ENCODE measurements at regions not wholly inside any gene's neighbourhood (a gene's known extent, or its start where the extent isn't known, plus 50 kb on each side); places are given as distances from the start of the nearest gene placed in this dataset.

DNA sequence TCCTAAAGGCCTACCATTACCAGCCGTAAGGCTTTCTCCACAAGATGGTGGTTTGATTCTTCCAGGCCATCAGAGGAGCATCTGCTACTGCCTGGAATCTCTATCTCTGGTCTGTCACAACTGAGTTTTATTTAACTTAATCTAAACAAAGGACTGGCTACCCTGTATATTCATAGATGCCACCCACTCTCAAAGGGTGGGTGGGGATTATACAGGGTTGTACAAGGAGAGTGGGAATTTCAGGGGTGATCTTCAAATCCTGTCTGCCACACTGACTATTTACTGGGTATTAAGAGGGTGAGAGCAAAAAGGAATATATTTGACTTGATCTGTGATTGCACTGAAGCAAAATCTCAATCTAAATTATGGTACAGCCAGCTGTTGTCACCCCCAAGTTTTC lies 253.3 kb downstream of the MBNL1 start:
- H3K4me3 ChIP-seq (ENCODE audit: insufficient read depth, low read length), result no peak overlapping the region
- no peaks in the 10 kb centered on the region for H3K9me3 ChIP-seq (ENCODE audit: low read depth, low read length)
- no peaks in the 10 kb centered on the region for H4K20me1 ChIP-seq (ENCODE audit: insufficient read depth, low read length)
- H3K4me1 ChIP-seq (ENCODE audit: insufficient read depth, low read length), result no peaks in the 10 kb centered on the region
- H3K4me2 ChIP-seq (ENCODE audit: insufficient read depth, low read length), result no peak overlapping the region
- H3K79me2 ChIP-seq (ENCODE audit: insufficient read depth, low read length), result no peaks in the 10 kb centered on the region
- no peaks in the 10 kb centered on the region for H3K27me3 ChIP-seq (ENCODE audit: insufficient read depth, low read length)
- no peak overlapping the region for H3K27ac ChIP-seq (ENCODE audit: low read depth, low read length)
- no peaks in the 10 kb centered on the region for H3K36me3 ChIP-seq (ENCODE audit: insufficient read depth, low read length)
- H2AFZ ChIP-seq (ENCODE audit: low read length), result no peak overlapping the region
- DNase-seq (ENCODE audit: insufficient read length, low spot score, missing footprints), result no peak
- TF ChIP-seq, protein P1, sequence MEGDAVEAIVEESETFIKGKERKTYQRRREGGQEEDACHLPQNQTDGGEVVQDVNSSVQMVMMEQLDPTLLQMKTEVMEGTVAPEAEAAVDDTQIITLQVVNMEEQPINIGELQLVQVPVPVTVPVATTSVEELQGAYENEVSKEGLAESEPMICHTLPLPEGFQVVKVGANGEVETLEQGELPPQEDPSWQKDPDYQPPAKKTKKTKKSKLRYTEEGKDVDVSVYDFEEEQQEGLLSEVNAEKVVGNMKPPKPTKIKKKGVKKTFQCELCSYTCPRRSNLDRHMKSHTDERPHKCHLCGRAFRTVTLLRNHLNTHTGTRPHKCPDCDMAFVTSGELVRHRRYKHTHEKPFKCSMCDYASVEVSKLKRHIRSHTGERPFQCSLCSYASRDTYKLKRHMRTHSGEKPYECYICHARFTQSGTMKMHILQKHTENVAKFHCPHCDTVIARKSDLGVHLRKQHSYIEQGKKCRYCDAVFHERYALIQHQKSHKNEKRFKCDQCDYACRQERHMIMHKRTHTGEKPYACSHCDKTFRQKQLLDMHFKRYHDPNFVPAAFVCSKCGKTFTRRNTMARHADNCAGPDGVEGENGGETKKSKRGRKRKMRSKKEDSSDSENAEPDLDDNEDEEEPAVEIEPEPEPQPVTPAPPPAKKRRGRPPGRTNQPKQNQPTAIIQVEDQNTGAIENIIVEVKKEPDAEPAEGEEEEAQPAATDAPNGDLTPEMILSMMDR (IDR thresholded peaks at IDR 0.05; ENCODE audit: extremely low read depth, low read depth, low read length), result no peak

DNA sequence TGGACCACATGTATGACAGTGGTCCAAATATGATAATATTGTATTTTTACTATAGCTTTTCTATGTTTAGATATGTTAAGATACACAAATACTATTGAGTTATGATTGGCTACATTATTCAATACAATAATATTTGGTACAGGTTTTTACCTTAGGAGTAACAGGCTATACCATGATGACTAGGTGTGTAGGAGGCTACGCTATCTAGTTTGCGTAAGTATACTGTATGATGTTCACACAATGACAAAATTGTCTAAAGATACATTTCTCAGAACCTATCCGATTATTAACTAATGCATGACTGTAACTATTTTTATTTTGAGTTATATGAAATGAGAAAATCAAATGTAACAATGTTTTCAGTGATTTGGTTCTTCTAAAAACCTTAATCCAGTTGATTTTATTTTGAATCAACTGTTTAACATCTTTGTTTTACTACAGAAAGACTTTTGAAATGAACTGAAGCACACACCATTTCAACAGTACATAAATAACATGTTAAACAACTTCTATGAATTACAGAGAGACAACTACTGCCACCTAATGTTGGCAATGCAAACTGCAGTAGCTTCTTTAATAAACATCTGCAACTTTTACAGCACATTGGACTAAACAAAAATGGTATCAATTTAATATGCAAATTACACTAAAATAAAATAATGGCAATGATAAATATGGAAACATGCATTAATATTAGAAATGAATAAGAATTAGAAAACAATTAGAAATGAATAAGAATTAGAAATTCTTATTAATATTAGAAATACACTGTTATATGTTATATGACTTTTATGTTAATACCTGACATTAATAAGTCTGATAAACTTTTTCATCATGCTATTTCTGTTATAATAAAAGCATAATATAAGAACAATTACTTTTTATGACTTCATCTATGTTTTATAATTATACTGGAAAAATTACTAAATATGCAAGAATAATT lies 255.7 kb downstream of the MBNL1 start:
- H3K4me2 ChIP-seq (ENCODE audit: insufficient read depth, low read length), result no peak overlapping the region
- no peaks in the 10 kb centered on the region for H3K27me3 ChIP-seq (ENCODE audit: insufficient read depth, low read length)
- no peaks in the 10 kb centered on the region for H3K36me3 ChIP-seq (ENCODE audit: insufficient read depth, low read length)
- no peaks in the 10 kb centered on the region for H3K4me1 ChIP-seq (ENCODE audit: insufficient read depth, low read length)
- no peaks in the 10 kb centered on the region for H3K79me2 ChIP-seq (ENCODE audit: insufficient read depth, low read length)
- DNase-seq (ENCODE audit: insufficient read length, low spot score, missing footprints), result no peak
- H3K4me3 ChIP-seq (ENCODE audit: insufficient read depth, low read length), result no peak overlapping the region
- no peaks in the 10 kb centered on the region for H3K9me3 ChIP-seq (ENCODE audit: low read depth, low read length)
- TF ChIP-seq, protein P1 (IDR thresholded peaks at IDR 0.05; ENCODE audit: extremely low read depth, low read depth, low read length), result peak; percentile 90
- no peaks in the 10 kb centered on the region for H4K20me1 ChIP-seq (ENCODE audit: insufficient read depth, low read length)
- no peak overlapping the region for H2AFZ ChIP-seq (ENCODE audit: low read length)
- no peak overlapping the region for H3K27ac ChIP-seq (ENCODE audit: low read depth, low read length)

DNA sequence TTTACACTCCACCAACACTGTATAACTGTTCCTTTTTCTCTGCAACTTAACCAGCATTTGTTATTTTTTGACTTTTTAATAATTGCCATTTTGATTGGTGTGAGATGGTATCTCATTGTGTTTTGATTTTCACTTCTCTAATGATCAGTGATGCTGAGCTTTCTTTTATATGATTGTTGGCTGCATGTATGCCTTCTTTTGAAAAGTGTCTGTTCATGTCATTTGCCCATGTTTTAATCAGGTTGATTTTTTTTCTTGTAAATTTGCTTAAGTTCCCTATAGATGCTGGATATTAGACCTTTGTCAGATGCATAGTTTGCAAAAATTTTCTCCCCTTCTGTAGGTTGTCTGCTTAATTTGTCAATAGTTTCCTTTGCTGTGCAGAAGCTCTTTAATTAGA lies 263.0 kb downstream of the MBNL1 start:
- H4K20me1 ChIP-seq (ENCODE audit: insufficient read depth, low read length), result no peaks in the 10 kb centered on the region
- TF ChIP-seq, protein P1 (IDR thresholded peaks at IDR 0.05; ENCODE audit: extremely low read depth, low read depth, low read length), result no peak
- H3K4me1 ChIP-seq (ENCODE audit: insufficient read depth, low read length), result no peaks in the 10 kb centered on the region
- no peak overlapping the region for H2AFZ ChIP-seq (ENCODE audit: low read length)
- H3K79me2 ChIP-seq (ENCODE audit: insufficient read depth, low read length), result no peaks in the 10 kb centered on the region
- no peak overlapping the region for H3K4me3 ChIP-seq (ENCODE audit: insufficient read depth, low read length)
- no peaks in the 10 kb centered on the region for H3K9me3 ChIP-seq (ENCODE audit: low read depth, low read length)
- DNase-seq (ENCODE audit: insufficient read length, low spot score, missing footprints), result no peak
- H3K4me2 ChIP-seq (ENCODE audit: insufficient read depth, low read length), result no peak overlapping the region
- no peak overlapping the region for H3K27ac ChIP-seq (ENCODE audit: low read depth, low read length)
- no peaks in the 10 kb centered on the region for H3K27me3 ChIP-seq (ENCODE audit: insufficient read depth, low read length)
- no peaks in the 10 kb centered on the region for H3K36me3 ChIP-seq (ENCODE audit: insufficient read depth, low read length)

- TF ChIP-seq, protein P1 (IDR thresholded peaks at IDR 0.05; ENCODE audit: extremely low read depth, low read depth, low read length), result no peak
These were observed 269.8 kb downstream of the MBNL1 start for GRCh38 chr3:152538518-152538917.

More at GRCh38 chr3:152538518-152538917, 269.8 kb downstream of the MBNL1 start:
- H3K4me1 ChIP-seq (ENCODE audit: insufficient read depth, low read length), result no peaks in the 10 kb centered on the region
- H3K27me3 ChIP-seq (ENCODE audit: insufficient read depth, low read length), result no peaks in the 10 kb centered on the region
- no peaks in the 10 kb centered on the region for H3K79me2 ChIP-seq (ENCODE audit: insufficient read depth, low read length)
- no peaks in the 10 kb centered on the region for H3K36me3 ChIP-seq (ENCODE audit: insufficient read depth, low read length)
- DNase-seq (ENCODE audit: insufficient read length, low spot score, missing footprints), result peak; percentile 36
- no peaks in the 10 kb centered on the region for H4K20me1 ChIP-seq (ENCODE audit: insufficient read depth, low read length)
- no peaks in the 10 kb centered on the region for H3K9me3 ChIP-seq (ENCODE audit: low read depth, low read length)
- no peak overlapping the region for H3K27ac ChIP-seq (ENCODE audit: low read depth, low read length)
- H3K4me2 ChIP-seq (ENCODE audit: insufficient read depth, low read length), result no peak overlapping the region
- no peak overlapping the region for H2AFZ ChIP-seq (ENCODE audit: low read length)
- no peak overlapping the region for H3K4me3 ChIP-seq (ENCODE audit: insufficient read depth, low read length)

All from osteoblast (primary cell).